Activated B cell treated with CpG ODN at 0.5 μM for 24 hours (primary cell): ENCODE measurements at regions not wholly inside any gene's neighbourhood (a gene's known extent, or its start where the extent isn't known, plus 50 kb on each side); places are given as distances from the start of the nearest gene placed in this dataset.

Source experiments
- ATAC-seq: fragments of 200-7000 bp; cut with Tn5 transposase; one replicate; pipeline ENCODE4 v1.10.0; 2021; ENCODE audit warnings: low read depth, mild to moderate bottlenecking, moderate library complexity
- CTCF ChIA-PET: fragments of 350-600 bp; sonication (Branson Sonifier 250); formaldehyde crosslinking; loops from one replicate; lab custom pipeline; 2021; ENCODE audit warnings: antibody characterized with exemption; lab: Charles Lee
- POLR2A ChIA-PET: fragments of 350-600 bp; sonication (Branson Sonifier 250); formaldehyde crosslinking; loops from one replicate; lab custom pipeline; 2021; ENCODE audit warnings: antibody characterized with exemption; lab: Charles Lee
- DNase-seq: peaks from one replicate; pipeline ENCODE4 v3.0.0; 2022
- H3K27ac Mint-ChIP-seq: one replicate; pipeline ENCODE4 v1.8.0; 2020; ENCODE audit warnings: mixed read lengths
- H3K27me3 Mint-ChIP-seq: one replicate; pipeline ENCODE4 v1.8.0; 2021; ENCODE audit warnings: mixed read lengths
- H3K36me3 Mint-ChIP-seq: one replicate; pipeline ENCODE4 v1.8.0; 2021; ENCODE audit warnings: low read depth, mixed read lengths
- H3K4me1 Mint-ChIP-seq: one replicate; pipeline ENCODE4 v1.8.0; 2021; ENCODE audit warnings: mixed read lengths
- H3K4me3 Mint-ChIP-seq: one replicate; pipeline ENCODE4 v1.8.0; 2020; ENCODE audit warnings: mild to moderate bottlenecking, mixed read lengths
- H3K9me3 Mint-ChIP-seq: one replicate; pipeline ENCODE4 v1.8.0; 2020; ENCODE audit warnings: mixed read lengths
- CTCF ChIP-seq: fragments of 200-600 bp; IDR thresholded peaks from one replicate; pipeline ENCODE4 v1.8.0; 2022; ENCODE audit warnings: antibody characterized with exemption, mild to moderate bottlenecking
- intact Hi-C: fragments of 100-400 bp; cut with micrococcal nuclease; formaldehyde crosslinking; loops from one replicate; pipeline ENCODE4 v1.15.1; 2024

GRCh38 chr1:82091729-82092128 lies 291.0 kb downstream of the ADGRL2 start:
- Mint-ChIP-seq H3K36me3 (no peaks in the 10 kb centered on the region), H3K4me3 (no peak overlapping the region), H3K4me1 (no peaks in the 10 kb centered on the region), H3K9me3 (no peaks in the 10 kb centered on the region), H3K27me3 (no peaks in the 10 kb centered on the region), H3K27ac (no peak overlapping the region)
- CTCF ChIA-PET = no interaction called here
- POLR2A ChIA-PET = no interaction called here
- intact Hi-C loops = no loop called here
- ATAC-seq = no peak
- no peak for DNase-seq
- no peak for TF ChIP-seq CTCF

- ATAC-seq = no peak
- no peaks in the 10 kb centered on the region for H3K4me1 Mint-ChIP-seq
- no peak for DNase-seq
- H3K36me3 Mint-ChIP-seq = no peaks in the 10 kb centered on the region
- intact Hi-C loops = no loop called here
- H3K4me3 Mint-ChIP-seq = no peak overlapping the region
- no peak for TF ChIP-seq CTCF
- H3K27ac Mint-ChIP-seq = no peak overlapping the region
- H3K27me3 Mint-ChIP-seq = no peaks in the 10 kb centered on the region
- ChIA-PET CTCF (no interaction called here), POLR2A (no interaction called here)
- H3K9me3 Mint-ChIP-seq = no peaks in the 10 kb centered on the region
Observed at GRCh38 chr1:82091265-82091664, 290.5 kb downstream of the ADGRL2 start.

GRCh38 chr1:82090104-82090503 lies 289.4 kb downstream of the ADGRL2 start:
- H3K9me3 Mint-ChIP-seq = no peaks in the 10 kb centered on the region
- H3K4me3 Mint-ChIP-seq = no peak overlapping the region
- H3K36me3 Mint-ChIP-seq = no peaks in the 10 kb centered on the region
- DNase-seq (no peak), ATAC-seq (no peak)
- no peak overlapping the region for H3K27ac Mint-ChIP-seq
- intact Hi-C loops = no loop called here
- CTCF ChIA-PET = no interaction called here
- POLR2A ChIA-PET = no interaction called here
- H3K4me1 Mint-ChIP-seq = no peaks in the 10 kb centered on the region
- H3K27me3 Mint-ChIP-seq = no peaks in the 10 kb centered on the region
- TF ChIP-seq CTCF = no peak

DNA sequence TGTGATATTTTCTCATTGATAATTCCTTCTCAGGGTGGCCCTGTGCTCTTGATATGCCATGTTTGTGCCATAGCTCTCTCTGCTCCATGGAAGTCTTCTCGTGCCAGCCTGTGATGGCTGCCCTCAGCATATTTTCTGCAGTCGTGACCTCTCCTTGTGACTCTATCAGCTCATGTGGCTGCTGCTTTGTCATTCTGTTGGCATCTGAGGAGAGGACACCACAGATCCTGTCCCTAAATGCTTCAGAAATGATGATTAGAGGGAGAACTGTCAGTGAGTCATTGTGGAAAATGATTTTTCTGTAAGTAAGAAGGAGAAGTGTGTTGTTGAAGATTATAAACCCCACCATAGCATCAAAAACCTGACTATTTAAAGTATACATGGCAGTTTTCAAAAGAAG lies 286.0 kb downstream of the ADGRL2 start:
- Mint-ChIP-seq H3K4me1 (no peaks in the 10 kb centered on the region), H3K27me3 (no peaks in the 10 kb centered on the region), H3K36me3 (no peaks in the 10 kb centered on the region), H3K4me3 (no peak overlapping the region), H3K9me3 (no peaks in the 10 kb centered on the region), H3K27ac (no peak overlapping the region)
- ChIA-PET POLR2A (no interaction called here), CTCF (no interaction called here)
- intact Hi-C loops = no loop called here
- ATAC-seq (no peak), DNase-seq (no peak)
- no peak for TF ChIP-seq CTCF

DNA sequence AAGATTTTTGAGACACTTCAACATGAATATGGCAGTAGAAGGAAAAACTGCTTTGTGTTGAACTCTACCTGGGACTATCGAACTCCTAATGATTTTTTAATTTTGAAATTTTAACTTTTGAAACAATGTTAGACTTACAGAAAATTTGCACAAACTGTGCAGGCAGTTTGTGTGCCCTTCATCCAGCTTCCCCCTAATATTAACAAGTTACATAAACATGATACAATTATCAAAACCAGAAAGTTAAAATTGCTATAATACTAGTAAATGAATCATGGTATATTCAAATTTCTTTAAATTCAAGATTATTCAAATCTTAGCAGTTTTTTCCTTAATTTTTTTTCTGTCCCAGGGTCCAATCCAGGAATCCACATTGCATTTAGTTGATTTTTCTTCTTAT lies 278.9 kb downstream of the ADGRL2 start:
- Mint-ChIP-seq H3K4me1 (no peaks in the 10 kb centered on the region), H3K4me3 (no peak overlapping the region), H3K9me3 (no peaks in the 10 kb centered on the region), H3K36me3 (no peaks in the 10 kb centered on the region), H3K27ac (no peak overlapping the region), H3K27me3 (no peaks in the 10 kb centered on the region)
- POLR2A ChIA-PET = no interaction called here
- CTCF ChIA-PET = no interaction called here
- TF ChIP-seq CTCF = no peak
- intact Hi-C loops = no loop called here
- ATAC-seq (no peak), DNase-seq (no peak)
